ENCODE measurements at regions not wholly inside any gene's neighbourhood (a gene's known extent, or its start where the extent isn't known, plus 50 kb on each side); places are given as distances from the start of the nearest gene placed in this dataset.

DNA sequence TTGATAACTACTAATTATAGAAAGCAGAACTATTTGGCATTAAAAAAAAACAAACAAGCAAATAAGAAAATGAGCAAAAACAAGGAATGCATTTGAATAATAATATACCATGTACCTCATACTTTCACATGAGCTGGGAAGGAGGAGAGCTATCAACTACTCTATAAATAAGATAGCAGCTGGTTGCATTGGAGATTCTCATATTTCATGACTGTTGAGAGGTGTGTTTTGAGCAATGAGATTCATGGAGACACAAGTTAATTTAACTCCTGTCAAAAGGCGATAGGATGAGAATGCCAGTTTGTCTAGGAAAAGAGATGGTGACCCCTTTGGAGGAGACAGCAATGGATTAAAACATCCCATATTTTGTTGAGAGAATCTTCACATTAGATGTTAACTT is 348.8 kb upstream of the SPTLC3 start:
- TF ChIP-seq CTCF (IDR thresholded peaks at IDR 0.05) = no peak
- TF ChIP-seq POLR2A (IDR thresholded peaks at IDR 0.05; ENCODE audit: low read depth) = no peak
- no peak for TF ChIP-seq POLR2AphosphoS5 (IDR thresholded peaks at IDR 0.05)
